AG08396 (cell line): ENCODE measurements at regions not wholly inside any gene's neighbourhood (a gene's known extent, or its start where the extent isn't known, plus 50 kb on each side); places are given as distances from the start of the nearest gene placed in this dataset.
"Not testable (repeated sequence)": the region's sequence is repeated elsewhere in the genome, so short reads cannot be mapped to it uniquely, and the experiment has no call there.

Source experiments
- DNase-seq: peaks from one replicate; pipeline ENCODE4 v3.0.0; 2012; ENCODE audit warnings: low spot score, mixed read lengths

- DNase-seq, result no peak
Observed at GRCh38 chr3:72052841-72053409, 268.0 kb upstream of the PROK2 start.

- DNase-seq, result no peak
Observed at GRCh38 chr3:72050771-72051170, 265.8 kb upstream of the PROK2 start.

GRCh38 chr3:72050048-72050632, 265.2 kb upstream of the PROK2 start:
- no peak for DNase-seq

GRCh38 chr3:72049300-72049699, 264.4 kb upstream of the PROK2 start:
- no peak for DNase-seq

DNA sequence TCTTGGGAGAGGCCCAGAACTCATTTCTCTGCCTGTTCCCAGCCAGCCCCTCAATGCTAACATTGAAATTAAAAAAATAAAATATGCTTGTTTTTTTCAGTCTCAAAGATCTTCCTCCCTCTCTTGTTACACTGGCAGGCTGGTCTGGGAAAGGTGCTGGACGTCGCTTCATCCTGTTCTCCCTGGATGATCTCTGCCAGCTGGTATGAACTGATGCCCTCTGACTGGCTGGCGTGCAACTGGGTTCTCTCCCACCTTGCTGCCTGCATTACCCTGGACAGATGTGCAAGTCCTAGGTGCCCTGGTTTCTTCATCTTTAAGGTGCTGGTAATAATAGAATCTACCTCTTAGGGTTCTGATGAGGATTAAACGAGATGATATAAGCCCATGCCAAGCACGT, 263.9 kb upstream of the PROK2 start:
- no peak for DNase-seq

DNA sequence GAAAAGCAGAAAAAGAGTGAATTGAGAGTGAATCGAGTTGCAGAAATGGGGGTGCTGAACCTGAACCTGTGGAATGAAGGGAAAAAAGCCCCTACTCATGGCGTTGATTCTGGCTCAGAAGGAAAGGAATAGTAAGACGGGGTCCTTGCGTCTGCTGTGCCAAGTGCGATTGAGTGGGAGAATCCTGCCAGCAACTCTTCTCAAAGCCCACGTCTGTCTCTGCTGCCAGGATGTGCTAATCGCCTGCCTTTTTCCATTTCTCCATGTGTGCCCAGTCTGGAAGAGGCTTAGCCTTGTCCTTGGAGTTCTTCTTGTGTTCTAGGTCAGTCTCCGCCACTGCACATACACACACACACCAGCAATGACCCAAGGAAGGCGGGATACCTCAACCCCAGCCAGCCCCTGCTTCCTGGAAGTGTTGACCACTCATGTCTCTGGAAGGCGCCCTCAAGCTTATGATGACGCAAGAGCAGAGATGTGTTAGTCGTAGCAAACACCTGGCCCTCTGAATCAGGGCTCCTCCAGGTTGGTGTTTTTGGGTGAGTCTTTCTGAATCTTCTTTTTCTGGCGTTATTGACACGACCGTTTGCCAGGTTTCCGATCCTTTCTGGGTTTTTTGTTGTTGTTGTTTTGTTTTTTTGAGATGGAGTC, 262.4 kb upstream of the PROK2 start:
- no peak for DNase-seq

- DNase-seq, result no peak
Observed at GRCh38 chr3:72044231-72044855, 259.4 kb upstream of the PROK2 start.

- DNase-seq, result no peak
Observed at GRCh38 chr3:72043204-72044133, 258.5 kb upstream of the PROK2 start.

DNA sequence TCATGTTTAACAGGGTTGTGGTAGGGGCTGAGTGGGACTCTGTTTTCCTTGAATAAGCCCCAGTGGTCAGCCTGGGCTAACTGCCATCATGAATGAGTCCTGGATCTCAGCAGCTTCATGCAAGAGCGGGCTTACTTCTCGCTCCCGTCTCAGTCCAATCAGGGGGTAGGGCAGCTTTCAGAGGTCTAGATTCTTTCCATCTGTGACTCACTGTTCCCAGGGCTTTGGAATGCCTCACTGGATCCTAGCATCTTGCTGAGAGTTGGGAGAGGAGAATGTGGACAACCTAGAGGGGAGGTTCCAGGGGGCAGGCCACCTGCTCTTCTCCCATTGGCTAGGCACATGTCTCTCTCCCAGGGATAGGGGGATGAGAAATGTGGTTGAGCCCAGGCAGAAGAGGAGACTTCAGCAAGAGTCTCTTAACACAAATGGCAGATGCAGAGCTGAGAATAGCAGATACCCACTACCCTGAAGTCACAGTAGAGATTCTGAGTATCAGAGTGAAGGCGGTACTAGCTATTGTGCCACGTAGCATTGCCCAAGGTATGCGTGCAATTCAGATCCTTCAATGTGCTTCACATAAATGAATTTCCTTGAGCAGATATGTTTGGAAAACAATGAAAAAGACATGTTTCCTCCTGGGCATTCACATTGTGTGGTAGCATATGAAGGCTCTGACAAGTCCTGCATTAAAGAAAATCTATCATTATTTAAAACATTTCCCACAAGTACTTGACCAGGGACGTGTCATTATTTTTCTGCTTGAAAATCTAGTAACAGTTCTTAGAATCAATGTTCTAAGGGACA, 257.7 kb upstream of the PROK2 start:
- DNase-seq, result peak; percentile 41

DNA sequence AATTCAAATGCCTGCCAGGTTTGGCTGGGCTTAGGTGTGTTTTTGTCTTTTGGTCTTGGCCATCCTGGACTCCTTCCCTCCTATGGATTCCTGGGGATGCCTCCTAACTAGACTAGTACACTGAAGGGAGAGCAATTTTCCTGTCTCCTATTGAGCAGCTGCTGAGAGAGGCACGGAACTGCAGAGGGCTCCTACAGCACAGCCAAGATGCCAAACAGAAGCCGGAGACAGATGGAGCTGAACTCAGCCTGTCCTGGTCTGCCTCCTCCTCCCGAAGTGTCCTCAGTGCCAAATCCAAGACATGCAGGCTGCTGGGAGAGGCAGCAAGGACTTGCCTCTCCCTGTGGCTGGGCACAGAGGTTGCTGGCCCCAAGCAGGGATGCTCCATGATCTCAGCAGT, 256.6 kb upstream of the PROK2 start:
- no peak for DNase-seq

- no peak for DNase-seq
Observed at GRCh38 chr3:72041076-72041475, 256.1 kb upstream of the PROK2 start.

GRCh38 chr3:72039677-72040076, 254.7 kb upstream of the PROK2 start:
- DNase-seq, result no peak

GRCh38 chr3:72036899-72037298, 252.0 kb upstream of the PROK2 start:
- DNase-seq, result no peak

- DNase-seq, result no peak
Observed at GRCh38 chr3:72035606-72036005, 250.7 kb upstream of the PROK2 start.

GRCh38 chr3:72034986-72035385, 250.0 kb upstream of the PROK2 start:
- no peak for DNase-seq

- no peak for DNase-seq
Observed at GRCh38 chr3:72033666-72034428, 248.9 kb upstream of the PROK2 start.

DNA sequence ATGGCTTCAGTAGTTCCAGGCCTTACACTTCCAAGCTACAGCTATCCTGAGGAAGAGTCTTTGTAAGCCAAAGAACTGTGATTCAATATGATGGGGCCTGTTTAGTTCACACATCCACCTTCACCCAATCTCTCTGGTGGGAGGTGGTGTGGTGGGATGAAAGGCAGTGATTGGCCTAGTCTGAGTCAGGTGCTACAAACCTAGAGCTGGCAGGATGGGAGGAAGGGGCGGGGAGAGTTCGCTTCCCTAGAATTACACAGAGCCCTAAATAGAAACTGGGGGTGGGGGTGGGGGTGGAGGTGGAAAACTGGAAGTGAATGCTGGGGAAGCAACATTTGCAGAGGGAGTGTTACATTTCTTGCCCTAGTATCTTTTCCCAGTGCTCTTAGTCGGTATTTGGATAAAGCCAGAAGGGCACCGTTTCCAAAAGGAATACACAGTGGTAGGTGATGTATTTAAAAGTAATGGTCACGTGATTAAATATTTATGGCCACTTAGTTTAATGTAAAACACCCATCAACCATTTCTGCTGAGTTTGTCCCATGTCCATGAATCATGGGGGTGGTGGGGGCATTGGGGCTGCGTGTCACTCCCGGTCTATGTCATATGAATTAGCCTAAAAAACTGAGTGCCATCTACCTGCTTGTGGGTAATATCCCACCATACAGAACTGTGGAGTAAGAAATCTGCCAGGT, 247.6 kb upstream of the PROK2 start:
- no peak for DNase-seq

GRCh38 chr3:72031581-72031980, 246.6 kb upstream of the PROK2 start:
- peak; percentile 25 for DNase-seq

GRCh38 chr3:72030296-72030695, 245.3 kb upstream of the PROK2 start:
- not testable (repeated sequence) for DNase-seq

DNA sequence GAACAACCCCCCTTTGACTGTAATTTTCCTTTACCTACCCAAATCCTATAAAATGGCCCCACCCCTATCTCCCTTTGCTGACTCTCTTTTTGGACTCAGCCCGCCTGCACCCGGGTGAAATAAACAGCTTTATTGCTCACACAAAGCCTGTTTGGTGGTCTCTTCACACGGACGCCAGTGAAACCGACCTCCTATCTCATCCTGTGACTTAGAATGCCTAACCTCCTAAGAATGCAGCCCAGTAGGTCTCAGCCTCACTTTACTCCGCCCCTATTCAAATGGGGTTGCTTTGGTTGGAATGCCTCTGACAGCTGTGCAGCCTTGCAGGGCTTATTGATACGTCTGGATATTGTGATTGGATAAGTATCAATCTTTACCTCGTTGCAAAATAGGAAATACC, 243.8 kb upstream of the PROK2 start:
- not testable (repeated sequence) for DNase-seq
